VCaP (cell line): ENCODE measurements at regions not wholly inside any gene's neighbourhood (a gene's known extent, or its start where the extent isn't known, plus 50 kb on each side); places are given as distances from the start of the nearest gene placed in this dataset.

Experiments
- H3K27ac ChIP-seq: fragments of 450-650 bp; 2 replicates; pipeline ENCODE4 v1.5.1; 2017
- TF ChIP-seq, protein P1 (sequence below): fragments of 450-650 bp; conservative IDR thresholded peaks from 2 replicates; pipeline ENCODE4 v1.5.1; 2017; ENCODE audit warnings: mild to moderate bottlenecking, moderate library complexity

DNA sequence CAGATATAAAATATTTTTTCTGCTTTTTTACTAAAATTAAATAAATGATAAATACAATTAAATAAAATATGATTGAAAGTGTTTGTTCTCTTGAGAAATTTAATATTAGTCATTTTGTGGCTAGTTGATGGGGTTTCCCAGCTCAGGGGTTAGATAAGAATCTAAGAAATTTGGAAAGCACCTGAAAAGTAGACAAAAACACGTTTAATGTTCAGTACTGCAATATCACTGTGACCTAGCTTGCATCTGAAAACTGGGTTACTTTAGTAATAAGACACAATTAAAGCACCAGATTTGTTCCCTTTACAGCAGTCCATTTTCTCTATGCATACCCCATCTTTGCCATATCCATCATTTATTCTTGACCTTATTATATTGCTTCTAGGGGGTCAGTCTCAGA is 1454.8 kb upstream of the SPRY2 start:
- no peak overlapping the region for H3K27ac ChIP-seq
- TF ChIP-seq, protein P1, sequence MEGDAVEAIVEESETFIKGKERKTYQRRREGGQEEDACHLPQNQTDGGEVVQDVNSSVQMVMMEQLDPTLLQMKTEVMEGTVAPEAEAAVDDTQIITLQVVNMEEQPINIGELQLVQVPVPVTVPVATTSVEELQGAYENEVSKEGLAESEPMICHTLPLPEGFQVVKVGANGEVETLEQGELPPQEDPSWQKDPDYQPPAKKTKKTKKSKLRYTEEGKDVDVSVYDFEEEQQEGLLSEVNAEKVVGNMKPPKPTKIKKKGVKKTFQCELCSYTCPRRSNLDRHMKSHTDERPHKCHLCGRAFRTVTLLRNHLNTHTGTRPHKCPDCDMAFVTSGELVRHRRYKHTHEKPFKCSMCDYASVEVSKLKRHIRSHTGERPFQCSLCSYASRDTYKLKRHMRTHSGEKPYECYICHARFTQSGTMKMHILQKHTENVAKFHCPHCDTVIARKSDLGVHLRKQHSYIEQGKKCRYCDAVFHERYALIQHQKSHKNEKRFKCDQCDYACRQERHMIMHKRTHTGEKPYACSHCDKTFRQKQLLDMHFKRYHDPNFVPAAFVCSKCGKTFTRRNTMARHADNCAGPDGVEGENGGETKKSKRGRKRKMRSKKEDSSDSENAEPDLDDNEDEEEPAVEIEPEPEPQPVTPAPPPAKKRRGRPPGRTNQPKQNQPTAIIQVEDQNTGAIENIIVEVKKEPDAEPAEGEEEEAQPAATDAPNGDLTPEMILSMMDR, result no peak

DNA sequence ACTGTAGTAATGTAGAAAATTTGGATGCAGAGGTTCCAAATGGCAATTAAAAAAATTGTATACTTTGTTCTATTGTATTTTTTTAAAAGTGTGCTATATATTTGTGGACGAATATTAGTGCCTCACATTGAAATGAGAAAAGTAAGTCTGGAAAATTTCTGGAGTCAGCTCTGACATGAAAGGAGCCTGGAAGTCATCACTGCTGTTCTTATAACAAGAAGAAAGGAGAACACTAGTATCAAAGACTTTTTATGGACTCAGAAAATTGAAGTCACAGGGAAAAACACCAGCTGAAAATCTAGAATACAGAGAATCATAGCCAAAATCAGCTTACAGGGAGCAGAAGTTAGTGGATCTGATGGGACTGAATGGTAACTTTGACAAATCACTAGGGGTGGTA is 1450.7 kb upstream of the SPRY2 start:
- TF ChIP-seq, protein P1, result no peak

DNA sequence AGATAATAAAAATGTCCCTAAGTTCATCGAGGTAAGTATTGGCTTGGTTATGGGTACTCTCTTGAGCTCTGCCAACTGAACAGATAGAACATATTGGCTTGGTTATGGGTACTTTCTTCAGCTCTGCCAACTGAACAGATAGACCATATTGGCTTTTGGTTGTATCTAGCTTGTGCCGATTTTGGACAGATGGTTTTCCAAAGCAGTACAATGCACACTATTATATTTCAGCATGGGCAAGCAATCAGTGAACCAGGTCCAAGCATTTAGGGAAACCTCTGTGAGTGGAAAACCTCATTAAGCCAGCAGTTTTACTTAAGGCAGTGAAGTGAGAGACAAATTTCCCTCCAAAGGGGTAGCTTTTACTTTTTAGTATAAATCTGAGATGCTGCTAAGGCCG is 1440.5 kb upstream of the SPRY2 start:
- no peak overlapping the region for H3K27ac ChIP-seq
- TF ChIP-seq, protein P1, result no peak

More for the DNA sequence above, 1450.7 kb upstream of the SPRY2 start:
- H3K27ac ChIP-seq, result no peak overlapping the region

DNA sequence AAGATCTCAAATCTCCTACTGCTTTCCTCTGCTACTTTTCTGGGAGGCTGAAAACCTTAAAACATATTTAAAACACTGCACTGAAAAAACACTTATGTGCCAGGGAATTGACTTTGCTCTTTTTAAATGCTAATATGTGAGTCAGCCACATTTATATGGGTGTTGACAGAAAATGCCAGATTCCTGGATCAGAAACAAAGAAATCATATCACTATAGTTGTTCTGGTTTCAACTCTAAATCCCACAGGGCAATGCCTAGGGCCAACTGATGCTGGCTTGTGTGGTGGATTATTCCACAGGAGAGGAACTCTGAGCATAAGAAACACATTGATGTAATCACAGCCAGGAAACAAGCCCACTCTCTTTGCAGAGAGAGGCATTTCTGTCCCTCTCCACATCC is 1439.0 kb upstream of the SPRY2 start:
- H3K27ac ChIP-seq, result no peak overlapping the region
- TF ChIP-seq, protein P1, result no peak

DNA sequence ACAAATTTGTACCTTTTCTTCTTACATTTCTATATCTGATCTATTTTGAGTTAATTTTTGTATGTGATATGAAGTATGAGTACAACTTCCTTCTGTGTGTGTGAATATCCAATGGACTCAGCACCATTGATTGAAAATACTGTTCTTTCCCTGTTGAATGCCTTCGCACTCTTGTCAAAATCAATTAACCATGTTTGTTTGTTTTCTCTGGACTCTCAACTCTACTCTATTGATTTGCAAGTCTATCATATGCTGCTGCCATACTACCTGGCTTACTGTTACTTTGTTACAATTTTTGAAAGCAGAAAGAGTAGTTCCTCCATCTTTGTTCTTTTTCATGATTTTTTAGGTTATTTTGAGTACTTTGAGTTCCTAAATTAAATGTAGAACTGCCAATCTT is 1437.4 kb upstream of the SPRY2 start:
- no peak overlapping the region for H3K27ac ChIP-seq
- TF ChIP-seq, protein P1, result no peak

DNA sequence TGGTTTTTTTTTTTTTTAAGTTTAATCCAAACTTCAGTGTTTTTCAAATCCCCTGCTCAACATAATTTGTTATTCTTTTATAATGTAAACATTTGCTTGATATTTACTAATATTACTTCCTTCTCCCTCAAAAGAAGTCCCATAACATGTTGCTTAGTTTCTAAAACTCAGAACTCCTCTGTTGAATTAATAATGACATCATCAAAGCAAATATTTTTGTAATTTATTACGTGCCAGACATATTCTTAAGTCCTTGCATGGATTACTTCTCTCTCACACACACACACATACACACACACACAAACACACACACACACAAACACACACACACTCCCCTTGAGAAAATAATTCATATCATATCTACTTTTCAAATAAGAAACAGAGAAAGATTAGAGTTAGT is 1432.3 kb upstream of the SPRY2 start:
- TF ChIP-seq, protein P1, result no peak
- no peak overlapping the region for H3K27ac ChIP-seq

DNA sequence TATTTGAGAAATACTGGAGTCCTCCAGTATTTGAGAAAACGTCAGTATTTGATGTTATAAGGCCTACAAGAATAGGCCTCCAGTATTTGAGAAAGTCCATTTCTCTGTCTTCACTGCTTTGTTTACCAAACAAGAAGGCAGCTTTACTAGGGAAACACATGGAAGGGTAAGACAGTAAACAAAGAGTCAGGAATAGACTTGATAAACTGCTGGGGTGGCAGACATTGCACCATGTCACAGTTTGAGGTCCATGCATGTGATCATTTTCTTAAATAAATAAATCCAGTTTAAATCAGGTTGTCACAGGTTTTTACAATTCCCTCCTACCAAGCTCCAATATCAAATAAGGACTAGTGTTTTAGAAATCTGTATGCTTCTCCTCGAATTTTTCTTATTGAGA is 1431.0 kb upstream of the SPRY2 start:
- TF ChIP-seq, protein P1, result no peak

More for the DNA sequence above, 1431.0 kb upstream of the SPRY2 start:
- H3K27ac ChIP-seq, result no peak overlapping the region
